ENCODE measurements at regions not wholly inside any gene's neighbourhood (a gene's known extent, or its start where the extent isn't known, plus 50 kb on each side); places are given as distances from the start of the nearest gene placed in this dataset.

GRCh38 chr7:42392826-42393225 lies 155.8 kb upstream of the GLI3 start (continued):
- TF ChIP-seq ZNF609 (CRISPR knock-in tag; IDR thresholded peaks at IDR 0.05; ENCODE audit: borderline replicate concordance): no peak
- no peak for TF ChIP-seq ARID3A (IDR thresholded peaks at IDR 0.05; ENCODE audit: borderline replicate concordance, low read depth, low read length)
- no peak for TF ChIP-seq SAFB2 (IDR thresholded peaks at IDR 0.05; ENCODE audit: borderline replicate concordance, low read depth, low read length, severe bottlenecking)
- TF ChIP-seq SAP30 (IDR thresholded peaks at IDR 0.05; ENCODE audit: borderline replicate concordance, insufficient read depth, low read depth, low read length, poor library complexity, severe bottlenecking): no peak
- no peak for TF ChIP-seq JUND (IDR thresholded peaks at IDR 0.05; ENCODE audit: borderline replicate concordance, low read depth, low read length)
- no peak for TF ChIP-seq JUND (tag; IDR thresholded peaks at IDR 0.05; ENCODE audit: borderline replicate concordance, low read depth, low read length)
- TF ChIP-seq ZNF212 (CRISPR knock-in tag; IDR thresholded peaks at IDR 0.05): no peak
- no peak for TF ChIP-seq RHOXF2B (CRISPR knock-in tag; conservative IDR thresholded peaks at IDR 0.05)
- no peak for TF ChIP-seq RNF219 (CRISPR knock-in tag; IDR thresholded peaks at IDR 0.05)
- TF ChIP-seq NFYB (IDR thresholded peaks at IDR 0.05; ENCODE audit: extremely low read depth, insufficient read length): no peak
- TF ChIP-seq ZNF311 (CRISPR knock-in tag; IDR thresholded peaks at IDR 0.05): no peak
- TF ChIP-seq DMBX1 (CRISPR knock-in tag; IDR thresholded peaks at IDR 0.05; ENCODE audit: borderline replicate concordance): no peak
- TF ChIP-seq KAT2B (IDR thresholded peaks at IDR 0.05; ENCODE audit: low read depth, low read length): no peak
- no peak for TF ChIP-seq NRF1 (conservative IDR thresholded peaks at IDR 0.05 in 1 of 2, IDR thresholded peaks at IDR 0.05 in 1 of 2)

All from K562 (cell line).